IPS DF 4.7 (cell line): ENCODE measurements at regions not wholly inside any gene's neighbourhood (a gene's known extent, or its start where the extent isn't known, plus 50 kb on each side); places are given as distances from the start of the nearest gene placed in this dataset.

Experiments
- DNase-seq: peaks from one replicate; pipeline ENCODE4 v3.0.0-alpha.2; 2013; ENCODE audit warnings: low spot score; ENCODE audit errors: extremely low read depth

- no peak for DNase-seq
Measured at GRCh38 chrX:26387906-26388305, 171.9 kb downstream of the MAGEB5 start.

DNA sequence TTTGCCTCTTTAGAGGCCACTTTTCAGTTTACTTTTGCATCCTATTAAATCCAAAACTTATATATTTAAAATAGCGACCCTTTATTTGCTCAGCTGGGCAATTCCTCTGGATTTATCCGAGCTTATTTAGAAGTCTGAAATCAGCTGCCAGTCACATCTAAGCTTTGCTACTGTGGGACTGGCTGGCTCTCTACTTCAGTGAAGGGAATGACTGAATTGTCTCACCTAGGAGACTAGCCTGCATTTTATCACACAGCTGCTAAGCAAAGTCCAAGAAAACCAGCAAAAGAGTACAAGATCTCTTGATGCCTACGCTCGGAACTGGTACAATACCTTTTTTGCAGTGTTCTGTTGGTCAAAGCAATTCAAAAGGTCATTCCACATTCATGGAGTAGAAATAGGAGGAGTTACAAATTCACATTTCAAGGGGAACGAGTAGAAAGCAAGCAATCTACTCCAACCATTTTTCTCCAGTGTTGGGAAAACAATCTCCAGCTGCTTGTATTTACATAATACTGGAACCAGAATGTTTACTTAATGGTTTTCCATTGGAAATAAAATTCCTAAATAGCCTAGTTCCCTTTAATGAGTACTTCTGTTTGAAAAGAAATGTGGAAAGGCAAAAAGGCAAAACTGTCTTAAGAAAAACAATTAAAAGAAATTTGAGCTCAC lies 160.2 kb downstream of the MAGEB5 start:
- DNase-seq, result no peak

GRCh38 chrX:26375346-26375745 lies 159.4 kb downstream of the MAGEB5 start:
- DNase-seq, result no peak

DNA sequence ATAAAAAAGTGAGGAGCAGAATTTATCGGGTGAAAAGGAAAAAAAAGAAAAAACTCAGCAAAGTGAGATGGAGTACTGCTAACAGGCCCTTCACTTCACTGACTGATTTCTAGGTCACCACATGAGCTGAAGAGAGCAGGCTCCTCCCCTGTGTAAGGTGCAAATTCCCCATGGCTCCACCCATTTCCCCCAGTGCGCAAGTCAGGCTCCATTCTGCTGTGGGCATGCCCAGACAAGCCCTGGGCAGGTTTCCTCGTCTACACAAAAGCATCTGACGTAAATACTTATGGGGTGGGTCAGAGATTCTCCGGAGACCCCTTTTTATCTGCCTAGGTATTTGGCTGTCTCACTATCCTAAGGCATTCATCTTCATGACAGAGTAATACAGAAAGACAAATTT lies 157.9 kb downstream of the MAGEB5 start:
- DNase-seq, result no peak

DNA sequence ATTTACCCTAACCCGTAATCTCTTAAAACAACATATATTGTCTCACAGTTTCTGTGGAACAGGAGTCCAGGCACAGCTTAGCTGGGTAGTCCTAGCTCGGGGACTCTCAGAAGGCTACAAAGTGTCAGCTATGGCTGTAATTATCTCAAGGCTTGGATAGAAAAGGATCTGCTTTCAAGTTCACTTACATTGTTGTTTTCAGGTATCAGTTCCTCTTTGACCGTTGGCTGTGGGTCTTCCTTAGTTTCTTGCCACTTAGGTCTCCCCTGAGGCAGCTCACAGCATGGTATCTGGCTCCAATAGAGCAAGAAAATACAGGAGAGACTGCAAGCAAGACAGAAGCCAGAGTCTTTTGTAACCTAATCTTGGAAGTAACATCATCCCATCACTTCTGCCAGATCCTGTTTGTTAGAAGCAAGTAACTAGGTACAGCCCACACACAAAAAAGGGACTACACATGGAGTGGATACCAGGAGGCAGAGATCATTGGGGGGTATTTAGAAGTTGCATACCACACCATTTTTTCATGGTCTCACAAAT lies 137.0 kb downstream of the MAGEB5 start:
- no peak for DNase-seq

DNA sequence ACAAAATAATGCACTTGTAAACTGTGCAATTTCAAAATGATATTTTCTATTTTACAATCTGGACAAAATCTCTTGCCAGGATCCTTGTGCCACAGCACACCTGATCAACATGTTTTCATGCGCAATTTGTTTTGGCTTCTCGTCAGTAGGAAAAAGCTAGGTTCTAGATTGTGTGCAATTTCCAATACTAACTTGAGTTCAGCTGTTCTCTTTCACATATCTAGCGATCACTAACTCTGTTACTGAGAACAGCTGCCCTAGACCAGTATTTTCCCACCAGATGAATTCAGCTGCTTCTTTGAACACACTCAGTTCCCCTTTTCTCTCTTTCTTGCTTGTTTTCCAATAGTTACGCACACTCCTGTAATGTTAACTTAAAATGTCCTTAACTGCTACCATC lies 131.2 kb downstream of the MAGEB5 start:
- no peak for DNase-seq

DNA sequence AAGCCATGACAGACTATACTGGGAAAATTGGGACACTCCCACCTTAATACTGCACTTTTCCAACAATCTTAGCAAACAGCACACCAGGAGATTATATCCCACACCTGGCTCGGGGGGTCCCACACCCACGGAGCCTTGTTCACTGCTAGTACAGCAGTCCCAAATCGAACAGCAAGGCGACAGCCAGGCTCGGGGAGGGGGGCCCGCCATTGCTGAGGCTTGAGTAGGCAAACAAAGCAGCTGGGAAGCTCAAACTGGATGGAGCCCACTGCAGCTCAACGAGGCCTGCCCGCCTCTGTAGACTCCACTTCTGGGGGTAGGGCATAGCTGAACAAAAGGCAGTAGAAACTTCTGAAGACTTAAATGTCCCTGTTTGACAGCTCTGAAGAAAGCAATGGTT lies 118.3 kb downstream of the MAGEB5 start:
- DNase-seq, result no peak

DNA sequence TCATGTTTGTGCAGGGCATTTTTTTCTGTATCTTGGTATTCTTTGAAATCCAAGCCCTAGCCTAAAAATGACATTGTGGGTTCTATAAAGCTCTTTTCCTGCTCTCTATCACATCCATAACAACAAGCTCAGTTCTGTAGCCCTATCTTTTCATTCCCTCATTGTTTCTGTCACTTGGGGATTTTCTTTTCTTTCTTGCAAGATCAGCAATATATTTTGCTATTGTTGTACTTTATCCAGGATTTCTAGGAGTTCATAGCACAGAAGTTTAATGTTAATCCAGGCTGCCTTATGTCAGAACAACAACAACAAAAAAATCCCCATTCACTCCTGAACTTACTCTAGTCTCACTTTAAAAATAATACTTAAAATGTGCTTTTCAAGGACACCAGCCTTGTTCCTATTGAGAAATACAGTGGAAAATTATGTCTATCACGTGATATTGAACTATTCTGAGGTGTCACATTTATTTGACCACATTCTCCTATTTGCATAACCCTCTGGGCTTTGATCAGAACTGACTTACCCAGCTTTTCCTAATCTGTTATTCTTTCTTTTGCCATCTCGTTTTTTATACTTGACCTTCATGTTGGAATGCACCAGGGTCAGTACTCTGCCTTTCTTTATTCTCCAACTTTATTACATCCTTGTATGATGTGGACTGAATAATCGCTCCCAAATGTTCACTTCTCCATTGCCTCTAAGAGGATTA lies 112.8 kb downstream of the MAGEB5 start:
- DNase-seq, result no peak

GRCh38 chrX:26309262-26309661 lies 93.3 kb downstream of the MAGEB5 start:
- DNase-seq, result no peak

DNA sequence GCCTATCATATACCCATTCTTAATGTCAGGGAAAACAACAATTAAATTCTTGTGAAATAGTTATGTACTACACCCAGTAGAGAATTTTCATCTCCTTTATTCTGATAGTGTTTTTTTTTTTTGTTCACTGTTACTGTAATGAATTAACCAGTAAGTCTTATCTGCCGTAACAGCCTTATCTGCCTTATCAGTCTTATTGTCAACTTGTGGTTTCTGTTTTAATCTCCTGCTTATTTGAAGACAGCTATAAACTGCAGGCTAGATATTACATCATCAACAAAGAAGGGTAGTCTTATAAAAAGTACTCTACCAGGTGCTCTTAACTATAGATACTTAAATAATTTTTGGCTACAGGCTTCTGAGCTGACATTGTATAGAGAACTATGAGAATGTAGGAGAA lies 79.5 kb downstream of the MAGEB5 start:
- no peak for DNase-seq

GRCh38 chrX:26286836-26287235 lies 70.9 kb downstream of the MAGEB5 start:
- DNase-seq, result no peak
